NOMO-1 treated with dmso at 0.1 percent for 144 hours (cell line): ENCODE measurements at regions not wholly inside any gene's neighbourhood (a gene's known extent, or its start where the extent isn't known, plus 50 kb on each side); places are given as distances from the start of the nearest gene placed in this dataset.
"Not testable (repeated sequence)": the region's sequence is repeated elsewhere in the genome, so short reads cannot be mapped to it uniquely, and the experiment has no call there.

ENCODE experiments used
- DNase-seq: peaks from one replicate; lab custom pipeline; 2025; ENCODE audit not compliant: unreplicated experiment; lab: John Stamatoyannopoulos, UW

GRCh38 chr5:57725658-57726504 lies 243.3 kb upstream of the ACTBL2 start:
- DNase-seq: no peak

GRCh38 chr5:57724836-57725235 lies 242.2 kb upstream of the ACTBL2 start:
- no peak for DNase-seq

GRCh38 chr5:57721226-57721625 lies 238.6 kb upstream of the ACTBL2 start:
- no peak for DNase-seq

DNA sequence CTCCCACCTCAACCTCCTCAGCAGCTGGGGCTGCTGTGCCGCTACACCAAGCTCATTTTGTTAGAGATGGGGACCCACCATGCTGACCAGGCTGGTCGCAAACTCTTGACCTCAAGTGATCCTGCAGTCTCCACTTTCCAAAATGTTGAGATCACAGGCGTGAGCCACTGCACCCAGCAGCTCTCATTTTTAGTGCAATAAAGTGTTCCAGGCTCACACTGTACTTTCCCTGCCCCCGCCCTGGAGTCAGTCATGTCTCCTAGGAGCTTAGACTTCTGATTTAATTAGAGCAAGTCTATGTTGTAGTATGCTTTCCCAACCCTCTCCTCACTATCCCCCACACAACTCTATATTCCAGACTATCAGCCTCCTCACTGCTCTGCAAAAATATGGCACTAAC lies 238.0 kb upstream of the ACTBL2 start:
- DNase-seq: no peak

DNA sequence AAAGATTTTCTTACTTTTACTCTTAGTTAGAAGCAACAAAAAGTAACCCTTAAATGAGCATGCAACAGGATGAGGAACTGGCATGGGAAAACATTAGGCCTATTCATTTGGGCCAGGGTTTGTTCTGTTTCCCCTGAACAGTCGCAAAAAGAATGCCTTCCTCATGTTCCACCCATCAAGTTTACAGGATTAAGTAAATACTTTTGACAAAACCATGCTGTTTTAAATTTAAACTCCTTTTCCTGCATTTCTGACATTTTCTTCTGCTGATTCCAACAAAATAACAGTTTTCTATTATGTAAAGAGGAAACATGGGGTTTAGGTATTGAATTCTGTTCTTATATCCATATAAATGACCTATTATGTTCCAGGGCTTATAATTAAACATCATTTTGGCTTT lies 236.6 kb upstream of the ACTBL2 start:
- no peak for DNase-seq

DNA sequence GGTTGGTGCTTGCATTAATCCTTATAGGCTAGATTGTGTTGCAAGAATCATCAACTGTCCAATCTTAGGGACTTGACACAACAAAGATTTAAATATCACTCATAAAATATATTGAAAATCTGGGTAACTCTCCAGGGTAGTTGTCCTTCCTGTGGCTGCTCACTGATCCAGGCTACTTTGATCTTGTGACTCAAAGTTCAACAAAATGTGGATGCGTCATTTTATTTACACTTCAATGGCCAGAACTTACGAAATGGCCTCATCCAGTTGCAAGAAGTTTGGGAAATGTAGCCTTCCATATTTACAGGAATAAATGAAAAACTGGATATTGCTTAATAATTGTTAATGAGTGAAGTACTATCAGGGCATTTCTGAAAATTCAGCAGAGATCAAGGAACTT lies 235.5 kb upstream of the ACTBL2 start:
- no peak for DNase-seq

DNA sequence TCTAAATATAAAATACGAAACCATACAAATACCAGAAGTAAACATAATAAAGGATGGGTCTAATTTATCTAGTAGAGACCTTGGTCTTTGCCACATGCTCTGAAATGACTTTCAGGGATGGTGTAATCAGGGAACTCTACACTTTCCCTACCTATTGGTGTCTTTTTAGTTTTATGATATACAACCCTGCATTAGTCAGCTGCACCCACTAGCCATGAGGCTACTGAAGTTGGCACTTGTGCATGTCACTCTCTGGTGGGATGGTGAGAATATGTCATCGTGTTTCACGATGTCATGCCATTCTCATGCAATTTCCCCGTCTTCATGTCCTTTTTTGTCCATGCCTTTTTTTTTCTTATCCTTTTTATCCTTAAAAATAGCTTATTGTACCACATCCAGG lies 234.9 kb upstream of the ACTBL2 start:
- no peak for DNase-seq

GRCh38 chr5:57716661-57717060 lies 234.1 kb upstream of the ACTBL2 start:
- DNase-seq: no peak

DNA sequence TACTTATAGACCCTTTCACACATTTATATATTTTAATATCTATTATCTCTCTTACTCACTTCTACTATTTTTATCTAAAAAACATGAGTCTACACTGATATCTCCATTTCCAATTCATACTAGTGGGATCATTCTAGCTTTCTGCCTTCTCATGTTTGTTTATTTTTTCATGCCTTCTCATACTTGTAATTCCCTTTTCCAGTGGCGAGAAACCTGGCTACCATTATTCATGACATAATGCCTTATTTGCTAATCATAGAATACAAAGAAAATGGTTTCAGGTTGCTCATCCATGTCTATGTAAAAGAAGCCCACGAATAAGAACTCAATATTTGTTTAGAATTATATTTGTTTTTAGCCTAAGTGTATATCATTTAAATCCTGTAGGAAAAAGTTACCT lies 232.7 kb upstream of the ACTBL2 start:
- no peak for DNase-seq

GRCh38 chr5:57713535-57713934 lies 230.9 kb upstream of the ACTBL2 start:
- DNase-seq: not testable (repeated sequence)

DNA sequence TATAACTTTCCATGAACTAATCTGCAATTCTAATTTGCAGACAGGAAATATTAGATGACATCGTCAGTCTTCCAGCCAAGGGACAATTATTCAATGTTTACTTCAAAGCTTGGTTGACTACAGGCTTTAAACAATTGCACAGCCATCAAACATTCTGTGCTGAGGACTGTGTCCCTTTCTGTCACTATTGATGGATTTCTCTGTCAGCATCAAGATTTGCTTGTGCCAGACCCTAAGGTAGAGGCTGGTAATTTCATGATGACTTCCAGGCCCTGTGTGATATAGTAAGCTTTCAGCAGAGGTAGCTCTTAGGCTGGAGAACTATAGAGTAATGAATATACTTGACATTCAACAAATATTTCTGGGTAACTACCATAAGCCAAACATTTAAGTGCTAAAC lies 229.3 kb upstream of the ACTBL2 start:
- DNase-seq: no peak

DNA sequence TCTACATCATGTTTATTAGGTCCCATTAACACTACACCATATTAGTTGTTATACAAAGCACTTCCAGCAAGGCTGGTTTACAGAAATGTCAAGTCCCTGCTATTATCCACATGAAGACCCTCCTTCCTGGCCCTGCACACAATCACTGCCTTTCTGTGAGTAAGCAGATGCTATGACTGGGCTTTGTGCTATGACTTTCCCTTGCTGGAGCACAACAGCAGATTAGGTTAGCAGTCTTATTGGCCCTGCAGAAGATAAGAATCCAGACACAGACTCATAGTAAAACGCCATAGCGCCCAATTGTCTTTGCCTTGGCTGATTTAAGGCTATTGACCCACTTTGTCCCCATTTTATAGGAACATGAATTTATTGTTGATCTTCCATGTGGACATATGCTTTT lies 228.9 kb upstream of the ACTBL2 start:
- no peak for DNase-seq

- no peak for DNase-seq
Measured at GRCh38 chr5:57710126-57710525, 227.5 kb upstream of the ACTBL2 start.

- no peak for DNase-seq
Measured at GRCh38 chr5:57705769-57706168, 223.2 kb upstream of the ACTBL2 start.

DNA sequence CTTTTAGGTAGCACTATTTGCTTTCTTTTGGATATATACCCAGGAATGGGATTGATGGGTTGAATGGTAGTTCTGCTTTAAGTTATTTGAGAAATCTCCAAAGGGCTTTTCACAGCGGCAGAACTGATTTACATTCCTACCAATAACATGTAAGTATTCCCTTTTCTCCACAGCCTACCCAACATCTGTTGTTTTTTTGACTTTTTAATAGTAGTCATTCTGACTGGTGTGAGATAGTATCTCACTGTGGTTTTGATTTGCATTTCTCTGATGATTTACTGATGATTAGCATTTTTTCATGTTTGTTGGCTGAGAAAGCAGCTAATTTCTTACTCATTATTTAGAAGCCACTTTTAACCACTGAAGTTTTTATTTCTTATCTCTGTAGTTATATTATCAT lies 221.1 kb upstream of the ACTBL2 start:
- DNase-seq: no peak

DNA sequence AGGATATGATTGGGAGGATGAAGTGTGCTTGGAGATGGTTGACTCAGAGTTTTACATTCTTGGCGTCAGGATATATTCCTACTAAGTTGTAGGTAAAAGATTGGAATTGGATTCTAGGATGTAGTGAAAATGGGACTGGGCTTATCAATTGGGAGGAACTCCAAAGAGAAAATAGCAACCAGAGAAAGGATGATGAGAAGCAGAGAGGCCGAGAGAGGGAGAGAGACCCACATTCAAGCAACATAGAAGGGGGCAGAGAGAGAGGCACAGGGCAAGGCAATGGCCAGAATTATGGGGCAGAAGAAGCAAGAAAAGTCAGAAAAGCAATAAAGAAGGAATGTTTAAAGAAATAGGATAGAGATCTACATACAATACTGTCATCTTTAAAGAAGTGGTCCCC lies 217.9 kb upstream of the ACTBL2 start:
- DNase-seq: no peak

DNA sequence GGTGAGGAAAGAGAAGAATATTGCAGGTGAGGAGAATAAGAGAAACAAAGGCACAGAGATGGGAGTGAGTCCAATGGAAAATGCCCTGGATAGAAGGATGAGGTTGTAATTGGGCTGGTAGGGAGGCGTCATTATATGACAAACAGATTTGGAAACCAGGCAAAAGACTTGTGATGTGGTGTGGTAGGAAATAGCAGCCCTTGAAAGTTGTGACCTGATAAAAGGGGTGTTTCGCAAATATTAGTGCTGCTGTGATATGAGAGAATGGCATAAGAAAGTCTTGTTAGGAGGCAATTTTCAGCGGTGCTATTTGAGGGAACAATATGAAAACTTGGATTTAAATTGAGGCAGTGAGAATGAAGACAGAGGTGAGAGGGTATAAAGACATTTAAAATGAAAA lies 217.5 kb upstream of the ACTBL2 start:
- no peak for DNase-seq

GRCh38 chr5:57698802-57699201 lies 216.2 kb upstream of the ACTBL2 start:
- no peak for DNase-seq

DNA sequence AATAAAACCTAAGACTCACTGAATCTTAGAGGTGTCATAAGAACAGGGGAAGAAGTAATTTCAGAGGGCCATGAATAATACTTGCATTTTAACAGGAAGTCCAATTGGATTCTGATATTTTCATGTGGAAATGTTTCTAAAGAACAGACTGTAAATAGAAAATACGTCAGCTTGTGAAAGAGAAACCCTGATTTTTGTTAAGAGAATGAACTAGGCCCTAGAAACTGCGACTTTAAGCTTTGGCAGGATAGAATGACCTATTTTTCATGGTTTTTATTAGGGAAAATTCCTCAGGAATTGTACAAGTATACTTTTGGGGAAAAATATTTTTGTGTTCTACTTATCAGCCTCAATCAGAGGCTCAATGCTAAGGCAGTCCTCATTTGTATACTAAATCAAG lies 215.5 kb upstream of the ACTBL2 start:
- DNase-seq: no peak

- no peak for DNase-seq
Measured at GRCh38 chr5:57696825-57697570, 214.4 kb upstream of the ACTBL2 start.

DNA sequence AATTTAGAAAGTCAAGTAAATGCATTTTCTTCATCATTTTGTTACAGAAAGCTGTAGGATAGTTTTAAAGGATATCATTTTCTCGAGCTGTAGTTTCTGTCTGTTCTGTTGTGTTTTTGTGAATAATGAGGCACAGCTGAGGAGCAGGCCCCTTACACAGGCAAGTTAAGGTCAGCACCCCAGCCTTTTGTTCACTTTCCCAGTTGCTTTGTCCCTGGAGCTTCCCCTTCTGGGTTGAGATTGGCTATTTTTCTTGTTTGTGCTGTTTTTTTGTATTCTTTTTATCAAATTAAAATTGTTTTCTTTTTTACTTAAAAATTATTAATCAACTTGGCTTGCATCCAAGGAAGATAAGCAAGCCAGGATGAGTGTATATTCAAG lies 213.8 kb upstream of the ACTBL2 start:
- no peak for DNase-seq

DNA sequence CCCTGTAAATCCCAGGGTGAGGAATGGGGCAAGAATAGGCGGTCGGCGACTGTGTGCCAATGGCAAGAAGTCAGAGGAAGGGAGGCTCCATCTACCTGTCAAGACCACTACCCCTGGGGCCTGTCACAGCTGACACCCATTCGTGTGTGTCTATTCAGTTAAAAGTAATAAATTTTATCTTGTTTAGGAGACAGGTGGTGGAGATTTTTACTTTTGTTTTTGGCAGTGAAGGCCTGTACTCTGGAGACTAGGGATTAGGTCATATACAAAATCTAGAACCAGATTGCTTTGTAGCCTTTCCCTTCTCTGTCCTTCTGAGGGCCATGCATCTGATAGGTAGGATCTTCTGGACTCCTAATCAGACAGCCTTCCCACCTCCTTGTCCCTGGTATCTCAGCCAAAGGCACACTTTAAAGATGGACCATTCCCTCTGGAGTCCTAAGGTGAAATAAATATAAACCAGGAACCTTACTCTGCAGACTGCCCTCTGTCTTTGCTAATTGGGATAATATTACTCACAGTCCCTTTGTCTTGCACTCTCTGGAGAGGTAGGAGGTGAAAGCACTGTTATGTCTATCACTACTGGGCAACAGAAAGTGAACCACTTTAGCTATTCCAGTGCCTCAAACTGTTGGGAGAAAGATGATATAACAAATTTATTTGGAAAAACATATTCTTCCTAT lies 213.2 kb upstream of the ACTBL2 start:
- DNase-seq: no peak
